HUES6 (cell line): ENCODE measurements at regions not wholly inside any gene's neighbourhood (a gene's known extent, or its start where the extent isn't known, plus 50 kb on each side); places are given as distances from the start of the nearest gene placed in this dataset.

Experiments
- H3K27ac ChIP-seq: 2 replicates; pipeline ENCODE4 v1.7.0; 2013; ENCODE audit warnings: low read depth, mild to moderate bottlenecking, low read length, inconsistent platforms
- H3K27me3 ChIP-seq: 2 replicates; pipeline ENCODE4 v1.6.1; 2013; ENCODE audit warnings: low read length; ENCODE audit not compliant: control insufficient read depth, insufficient read depth
- H3K36me3 ChIP-seq: 2 replicates; pipeline ENCODE4 v1.6.1; 2013; ENCODE audit warnings: low read length; ENCODE audit not compliant: control insufficient read depth, insufficient read depth
- H3K4me1 ChIP-seq: 2 replicates; pipeline ENCODE4 v1.6.1; 2013; ENCODE audit warnings: low read length; ENCODE audit not compliant: control insufficient read depth, insufficient read depth
- H3K4me3 ChIP-seq: 2 replicates; pipeline ENCODE4 v1.5.1; 2013; ENCODE audit warnings: low read depth, low read length
- H3K9ac ChIP-seq: one replicate; pipeline ENCODE4 v1.6.1; 2013; ENCODE audit warnings: mild to moderate bottlenecking, low read length
- H3K9me3 ChIP-seq: 2 replicates; pipeline ENCODE4 v1.6.1; 2013; ENCODE audit warnings: low read depth, low read length; ENCODE audit not compliant: control insufficient read depth, insufficient read depth

GRCh38 chr17:5819921-5820685 lies 235.8 kb upstream of the NLRP1 start:
- Histone ChIP-seq H3K9ac (no peak overlapping the region), H3K27me3 (no peaks in the 10 kb centered on the region), H3K4me1 (peaks cover 26% of the 10 kb centered on the region), H3K36me3 (no peaks in the 10 kb centered on the region), H3K4me3 (no peak overlapping the region), H3K9me3 (no peaks in the 10 kb centered on the region), H3K27ac (no peak overlapping the region)

DNA sequence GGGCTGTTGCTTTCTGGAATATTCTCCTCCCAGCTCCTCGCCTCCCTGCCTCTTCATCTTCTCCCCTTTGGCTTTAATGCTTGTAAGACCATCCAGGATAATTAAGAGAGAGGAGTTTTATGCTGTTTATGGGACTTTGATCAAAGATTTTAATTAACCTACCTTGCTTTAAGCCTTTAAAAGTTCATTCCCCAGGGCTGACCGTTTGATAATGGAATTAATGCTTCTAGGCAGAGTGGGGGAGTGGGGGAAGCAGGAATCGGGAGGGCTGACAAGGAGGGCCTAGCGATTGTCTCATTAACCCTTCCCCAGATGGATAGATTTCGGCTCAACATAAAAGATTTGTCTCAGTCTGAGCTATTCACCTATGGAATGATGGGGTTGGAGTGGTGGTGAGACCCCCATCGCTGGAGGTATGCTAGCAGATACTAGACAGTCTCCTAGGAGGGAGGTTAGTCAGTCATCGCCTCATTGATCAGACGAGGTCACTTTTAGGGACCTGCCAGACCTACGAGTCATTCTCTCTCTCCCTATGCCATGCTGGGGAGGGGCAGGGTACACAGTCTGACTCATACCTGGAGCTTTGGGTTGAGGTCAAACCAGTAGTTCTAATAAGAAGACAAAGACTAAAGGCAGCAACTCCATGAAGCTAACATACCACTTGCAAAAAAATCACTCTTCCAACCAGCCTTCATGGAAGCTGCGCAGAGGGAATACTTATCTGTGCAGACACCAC lies 236.6 kb upstream of the NLRP1 start:
- Histone ChIP-seq H3K9me3 (no peaks in the 10 kb centered on the region), H3K4me3 (no peak overlapping the region), H3K9ac (no peak overlapping the region), H3K27me3 (no peaks in the 10 kb centered on the region), H3K4me1 (peaks cover 26% of the 10 kb centered on the region), H3K27ac (no peak overlapping the region), H3K36me3 (no peaks in the 10 kb centered on the region)

- Histone ChIP-seq H3K9me3 (no peaks in the 10 kb centered on the region; the same call in 1 of the 2 replicates), H3K27me3 (no peaks in the 10 kb centered on the region), H3K27ac (no peak overlapping the region), H3K9ac (no peak overlapping the region), H3K36me3 (no peaks in the 10 kb centered on the region), H3K4me1 (peaks cover 23% of the 10 kb centered on the region), H3K4me3 (no peak overlapping the region)
These were observed 237.5 kb upstream of the NLRP1 start for GRCh38 chr17:5821803-5822202.

- Histone ChIP-seq H3K4me1 (peaks cover 16% of the 10 kb centered on the region), H3K27ac (no peak overlapping the region), H3K36me3 (no peaks in the 10 kb centered on the region), H3K9me3 (peaks cover 3% of the 10 kb centered on the region; the same call in 1 of the 2 replicates), H3K27me3 (no peaks in the 10 kb centered on the region), H3K4me3 (no peak overlapping the region), H3K9ac (no peak overlapping the region)
These were observed 238.2 kb upstream of the NLRP1 start for GRCh38 chr17:5822281-5823060.

DNA sequence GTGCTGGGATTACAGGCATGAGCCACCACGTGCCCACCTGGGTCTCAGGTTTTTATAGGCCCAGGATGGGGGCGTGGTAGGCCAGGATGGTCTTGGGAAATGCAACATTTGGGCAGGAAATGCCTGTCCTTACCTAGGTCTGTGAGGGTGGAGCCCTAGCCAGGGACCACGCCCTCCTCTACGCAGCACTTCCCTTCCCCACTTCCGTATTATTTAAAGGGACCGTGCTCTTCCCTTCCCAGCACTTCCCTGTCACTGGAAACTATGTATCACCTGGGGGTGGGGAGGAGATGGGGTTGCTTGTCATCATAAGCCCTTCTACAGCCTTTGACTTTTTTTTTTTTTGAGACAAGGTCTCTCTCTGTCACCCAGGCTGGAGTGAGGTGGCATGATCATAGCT lies 238.9 kb upstream of the NLRP1 start:
- no peak overlapping the region for H3K9ac ChIP-seq
- H3K4me1 ChIP-seq, result peaks cover 15% of the 10 kb centered on the region; the same call in 1 of the 2 replicates
- no peaks in the 10 kb centered on the region for H3K36me3 ChIP-seq
- H3K27me3 ChIP-seq, result no peaks in the 10 kb centered on the region
- H3K4me3 ChIP-seq, result no peak overlapping the region
- H3K9me3 ChIP-seq, result peaks cover 3% of the 10 kb centered on the region; the same call in 1 of the 2 replicates
- H3K27ac ChIP-seq, result no peak overlapping the region

GRCh38 chr17:5825717-5826330 lies 241.5 kb upstream of the NLRP1 start:
- no peaks in the 10 kb centered on the region for H3K27me3 ChIP-seq
- no peak overlapping the region for H3K27ac ChIP-seq
- H3K4me1 ChIP-seq, result peaks cover 15% of the 10 kb centered on the region
- peaks cover 3% of the 10 kb centered on the region; the same call in 1 of the 2 replicates for H3K9me3 ChIP-seq
- no peak overlapping the region for H3K9ac ChIP-seq
- H3K4me3 ChIP-seq, result no peak overlapping the region
- H3K36me3 ChIP-seq, result no peaks in the 10 kb centered on the region

DNA sequence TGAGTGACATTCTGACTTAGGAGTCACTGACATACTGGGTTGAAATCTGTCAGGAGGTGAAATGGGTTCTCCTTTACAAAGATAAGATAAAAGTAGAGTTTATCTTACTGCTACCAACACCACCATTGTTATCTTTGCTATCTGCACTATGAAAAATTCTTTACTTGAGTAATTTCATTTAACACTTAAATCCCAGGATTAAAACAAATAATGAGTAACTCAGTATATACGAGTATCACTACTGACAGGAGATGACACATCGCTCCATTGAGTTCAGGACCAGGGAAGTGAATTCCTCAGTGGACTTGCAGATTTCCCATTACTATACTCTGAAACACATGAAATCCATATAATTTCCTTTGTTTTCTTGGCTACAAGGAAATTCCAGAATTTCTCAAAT lies 242.1 kb upstream of the NLRP1 start:
- H3K36me3 ChIP-seq, result no peaks in the 10 kb centered on the region
- peaks cover 3% of the 10 kb centered on the region; the same call in 1 of the 2 replicates for H3K9me3 ChIP-seq
- H3K4me3 ChIP-seq, result no peak overlapping the region
- no peaks in the 10 kb centered on the region for H3K27me3 ChIP-seq
- no peak overlapping the region for H3K27ac ChIP-seq
- H3K4me1 ChIP-seq, result peaks cover 15% of the 10 kb centered on the region
- no peak overlapping the region for H3K9ac ChIP-seq

- Histone ChIP-seq H3K9me3 (peaks cover 3% of the 10 kb centered on the region; the same call in 1 of the 2 replicates), H3K9ac (no peak overlapping the region), H3K36me3 (no peaks in the 10 kb centered on the region), H3K27me3 (no peaks in the 10 kb centered on the region), H3K4me1 (peaks cover 25% of the 10 kb centered on the region), H3K27ac (peak overlapping the region; percentile 57; the same call in 1 of the 2 replicates), H3K4me3 (no peak overlapping the region)
These were observed 239.3 kb upstream of the WSCD1 start for GRCh38 chr17:5830921-5831320.

- Histone ChIP-seq H3K4me3 (no peak overlapping the region), H3K9me3 (no peaks in the 10 kb centered on the region), H3K27me3 (no peaks in the 10 kb centered on the region), H3K36me3 (no peaks in the 10 kb centered on the region), H3K27ac (peak overlapping the region; percentile 46), H3K4me1 (peaks cover 25% of the 10 kb centered on the region), H3K9ac (no peak overlapping the region)
These were observed 237.3 kb upstream of the WSCD1 start for GRCh38 chr17:5832886-5833285.

DNA sequence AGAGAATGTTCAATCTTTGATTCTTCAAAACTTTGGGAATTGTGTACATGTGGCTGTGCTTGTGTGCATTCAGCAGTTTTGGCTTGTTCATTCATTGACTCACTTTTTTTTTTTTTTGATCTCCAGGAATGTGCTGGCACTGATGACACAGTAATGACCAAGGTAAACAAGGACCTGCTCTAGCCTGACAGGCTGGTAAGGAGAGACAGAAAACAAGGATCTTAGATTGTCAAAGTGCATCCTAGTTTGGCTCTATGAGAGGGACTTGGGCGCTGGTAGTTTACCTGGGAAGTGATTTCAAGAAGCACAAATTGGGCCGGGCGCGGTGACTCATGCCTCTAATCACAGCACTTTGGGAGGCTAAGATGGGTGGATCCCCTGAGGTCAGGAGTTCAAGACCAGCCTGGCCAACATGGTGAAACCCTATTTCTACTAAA lies 233.1 kb upstream of the WSCD1 start:
- H3K27ac ChIP-seq, result no peak overlapping the region

More for the DNA sequence above, 233.1 kb upstream of the WSCD1 start:
- Histone ChIP-seq H3K4me1 (peaks cover 13% of the 10 kb centered on the region), H3K9ac (no peak overlapping the region), H3K36me3 (no peaks in the 10 kb centered on the region), H3K9me3 (no peaks in the 10 kb centered on the region), H3K4me3 (no peak overlapping the region), H3K27me3 (no peaks in the 10 kb centered on the region)
